ENCODE measurements at regions not wholly inside any gene's neighbourhood (a gene's known extent, or its start where the extent isn't known, plus 50 kb on each side); places are given as distances from the start of the nearest gene placed in this dataset.
"Not testable (repeated sequence)": the region's sequence is repeated elsewhere in the genome, so short reads cannot be mapped to it uniquely, and the experiment has no call there.

- H3K9me3 Mint-ChIP-seq; H3K27ac Mint-ChIP-seq; H3K4me1 Mint-ChIP-seq; H3K27me3 Mint-ChIP-seq (ENCODE audit: low read depth); DNase-seq (ENCODE audit: low spot score in 2 of 2, unreplicated experiment in 2 of 2); H3K36me3 Mint-ChIP-seq; H3K4me3 Mint-ChIP-seq: not testable (repeated sequence)
Observed at GRCh38 chr14:19216480-19216879, 217.7 kb downstream of the POTEG start.

- not testable (repeated sequence) for H3K36me3 Mint-ChIP-seq; H3K9me3 Mint-ChIP-seq; H3K27ac Mint-ChIP-seq; H3K4me3 Mint-ChIP-seq; H3K27me3 Mint-ChIP-seq (ENCODE audit: low read depth); DNase-seq (ENCODE audit: low spot score in 2 of 2, unreplicated experiment in 2 of 2); H3K4me1 Mint-ChIP-seq
Observed at GRCh38 chr14:19219423-19219822, 214.7 kb downstream of the POTEG start.

DNA sequence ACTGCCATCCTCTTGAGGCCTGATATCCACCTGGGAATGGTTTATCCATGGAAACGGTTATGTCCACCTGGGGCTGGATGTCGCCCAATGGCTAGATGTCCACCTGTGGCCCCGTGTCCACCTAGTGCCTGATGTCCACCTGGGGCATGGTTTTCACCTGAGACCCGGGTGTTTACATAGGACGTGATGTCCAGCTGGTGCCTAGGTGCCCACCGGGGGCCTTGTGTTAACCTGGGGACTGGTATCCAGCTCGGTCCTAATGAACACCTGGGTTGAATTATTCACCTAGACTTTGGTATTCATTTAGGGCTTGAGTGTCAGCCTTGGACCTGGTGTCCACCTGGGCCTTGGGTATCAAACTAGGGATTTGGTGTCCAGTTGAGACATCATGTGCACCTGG, 202.7 kb downstream of the POTEG start:
- not testable (repeated sequence) for DNase-seq (ENCODE audit: low spot score in 2 of 2, unreplicated experiment in 2 of 2); H3K36me3 Mint-ChIP-seq; H3K27ac Mint-ChIP-seq; H3K4me3 Mint-ChIP-seq; H3K9me3 Mint-ChIP-seq; H3K4me1 Mint-ChIP-seq; H3K27me3 Mint-ChIP-seq (ENCODE audit: low read depth)

DNA sequence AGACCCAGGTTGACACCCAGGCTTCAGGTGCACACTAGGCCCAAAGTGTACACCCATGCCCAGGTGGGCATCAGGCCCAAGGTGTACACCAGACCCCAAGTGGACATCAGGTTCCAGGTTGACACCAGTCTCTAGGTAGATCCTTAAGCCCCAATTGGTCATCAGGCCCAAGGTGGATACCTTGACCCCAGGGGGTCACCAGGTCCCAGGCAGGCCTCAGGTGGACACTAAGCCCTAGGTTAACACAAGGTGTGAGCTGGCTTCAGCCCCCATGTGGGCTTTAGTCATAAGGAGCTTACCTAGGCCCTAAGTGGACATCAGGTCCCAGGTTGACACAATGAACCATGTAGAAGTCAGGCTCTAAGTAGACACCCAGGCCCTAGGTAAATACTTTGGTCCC, 200.1 kb downstream of the POTEG start:
- H3K4me3 Mint-ChIP-seq; DNase-seq (ENCODE audit: low spot score in 2 of 2, unreplicated experiment in 2 of 2); H3K4me1 Mint-ChIP-seq; H3K27ac Mint-ChIP-seq; H3K9me3 Mint-ChIP-seq; H3K27me3 Mint-ChIP-seq (ENCODE audit: low read depth); H3K36me3 Mint-ChIP-seq: not testable (repeated sequence)

GRCh38 chr14:19237656-19238055, 196.5 kb downstream of the POTEG start:
- not testable (repeated sequence) for H3K9me3 Mint-ChIP-seq; H3K27ac Mint-ChIP-seq; H3K4me3 Mint-ChIP-seq; H3K4me1 Mint-ChIP-seq; H3K27me3 Mint-ChIP-seq (ENCODE audit: low read depth); H3K36me3 Mint-ChIP-seq; DNase-seq (ENCODE audit: low spot score in 2 of 2, unreplicated experiment in 2 of 2)

- not testable (repeated sequence) for H3K9me3 Mint-ChIP-seq; DNase-seq (ENCODE audit: low spot score in 2 of 2, unreplicated experiment in 2 of 2); H3K27ac Mint-ChIP-seq; H3K27me3 Mint-ChIP-seq (ENCODE audit: low read depth); H3K36me3 Mint-ChIP-seq; H3K4me3 Mint-ChIP-seq; H3K4me1 Mint-ChIP-seq
Observed at GRCh38 chr14:19238584-19238983, 195.6 kb downstream of the POTEG start.

DNA sequence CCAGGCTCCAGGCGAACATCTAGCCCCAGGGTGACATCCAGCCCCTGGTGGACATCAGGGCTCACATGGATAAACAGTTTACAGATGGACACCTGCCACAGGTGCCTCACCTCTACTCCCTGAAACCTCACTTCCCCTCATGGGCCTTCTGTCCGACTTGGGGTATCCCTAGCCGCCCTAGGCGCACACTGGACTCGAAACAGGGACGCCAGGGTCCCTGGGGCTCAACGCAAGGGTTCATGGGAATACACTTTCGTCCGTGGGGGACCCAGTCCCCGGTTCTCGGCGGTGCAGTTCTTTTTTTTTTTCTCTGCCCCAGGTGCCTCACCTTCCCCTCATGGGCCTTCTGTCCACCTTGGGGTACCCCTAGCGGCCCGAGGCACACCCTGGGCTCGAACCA, 194.2 kb downstream of the POTEG start:
- H3K4me3 Mint-ChIP-seq; H3K9me3 Mint-ChIP-seq; DNase-seq (ENCODE audit: low spot score in 2 of 2, unreplicated experiment in 2 of 2); H3K4me1 Mint-ChIP-seq; H3K27me3 Mint-ChIP-seq (ENCODE audit: low read depth); H3K27ac Mint-ChIP-seq; H3K36me3 Mint-ChIP-seq: not testable (repeated sequence)

DNA sequence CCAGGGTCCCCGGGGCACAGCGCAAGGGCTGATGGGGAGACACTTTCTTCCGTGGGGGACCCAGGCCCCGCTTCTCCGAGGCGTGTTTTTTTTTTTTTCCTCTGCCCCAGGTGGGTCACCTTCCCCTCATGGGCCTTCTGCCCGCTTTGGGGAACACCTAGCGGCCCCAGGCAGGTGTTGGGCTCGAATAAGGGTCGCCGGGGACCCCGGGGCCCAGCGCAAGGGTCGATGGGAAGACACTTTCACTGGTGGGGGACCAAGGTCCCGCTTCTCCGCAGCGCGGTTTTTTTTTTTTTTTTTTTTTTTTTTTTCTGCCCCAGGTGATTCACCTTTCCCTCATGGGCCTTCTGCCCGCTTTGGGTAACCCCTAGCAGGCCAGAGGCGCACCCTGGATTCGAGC, 193.8 kb downstream of the POTEG start:
- H3K4me3 Mint-ChIP-seq; H3K27me3 Mint-ChIP-seq (ENCODE audit: low read depth); H3K27ac Mint-ChIP-seq; H3K4me1 Mint-ChIP-seq; H3K36me3 Mint-ChIP-seq; H3K9me3 Mint-ChIP-seq; DNase-seq (ENCODE audit: low spot score in 2 of 2, unreplicated experiment in 2 of 2): not testable (repeated sequence)

DNA sequence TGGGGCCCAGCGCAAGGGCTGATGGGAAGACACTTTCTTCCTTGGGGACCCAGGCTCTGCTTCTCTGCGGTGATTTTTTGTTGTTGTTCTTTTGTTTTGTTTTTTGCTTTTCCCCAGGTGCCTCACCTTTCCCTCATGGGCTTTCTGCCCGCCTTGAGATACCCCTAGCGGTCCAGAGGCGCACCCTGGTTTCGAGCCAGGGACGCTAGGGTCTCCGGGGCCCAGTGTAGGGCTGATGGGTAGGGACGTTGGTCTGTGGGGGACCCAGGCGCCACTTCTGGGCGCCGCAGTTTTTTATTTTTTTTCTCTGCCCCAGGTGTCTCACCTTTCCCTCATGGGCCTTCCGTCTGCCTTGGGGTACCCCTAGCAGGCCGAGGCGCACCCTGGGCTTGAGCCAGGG, 192.7 kb downstream of the POTEG start:
- not testable (repeated sequence) for H3K4me3 Mint-ChIP-seq; H3K4me1 Mint-ChIP-seq; H3K36me3 Mint-ChIP-seq; DNase-seq (ENCODE audit: low spot score in 2 of 2, unreplicated experiment in 2 of 2); H3K27me3 Mint-ChIP-seq (ENCODE audit: low read depth); H3K9me3 Mint-ChIP-seq; H3K27ac Mint-ChIP-seq

DNA sequence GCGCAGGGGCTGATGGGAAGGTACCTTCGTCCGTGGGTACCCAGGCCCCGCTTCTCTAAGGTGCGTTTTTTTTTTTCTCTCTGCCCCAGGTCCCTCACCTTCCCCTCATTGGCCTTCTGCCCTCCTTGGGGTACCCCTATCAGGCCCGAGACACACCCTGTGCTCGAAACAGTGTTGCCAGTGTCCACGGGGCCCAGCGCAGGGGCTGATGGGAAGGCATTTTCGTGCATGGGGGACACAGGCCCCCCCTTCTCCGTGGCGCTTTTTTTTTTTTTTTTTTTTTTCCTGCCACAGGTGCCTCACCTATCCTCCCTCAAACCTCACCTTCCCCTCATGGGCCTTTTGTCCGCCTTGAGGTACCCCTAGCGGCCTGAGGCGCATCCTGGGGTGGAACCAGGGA, 191.6 kb downstream of the POTEG start:
- DNase-seq (ENCODE audit: low spot score in 2 of 2, unreplicated experiment in 2 of 2); H3K27me3 Mint-ChIP-seq (ENCODE audit: low read depth); H3K4me3 Mint-ChIP-seq; H3K4me1 Mint-ChIP-seq; H3K9me3 Mint-ChIP-seq; H3K36me3 Mint-ChIP-seq; H3K27ac Mint-ChIP-seq: not testable (repeated sequence)

GRCh38 chr14:19266908-19267307, 167.2 kb downstream of the POTEG start:
- DNase-seq (ENCODE audit: low spot score in 2 of 2, unreplicated experiment in 2 of 2); H3K9me3 Mint-ChIP-seq; H3K4me1 Mint-ChIP-seq; H3K36me3 Mint-ChIP-seq; H3K27ac Mint-ChIP-seq; H3K4me3 Mint-ChIP-seq; H3K27me3 Mint-ChIP-seq (ENCODE audit: low read depth): not testable (repeated sequence)

DNA sequence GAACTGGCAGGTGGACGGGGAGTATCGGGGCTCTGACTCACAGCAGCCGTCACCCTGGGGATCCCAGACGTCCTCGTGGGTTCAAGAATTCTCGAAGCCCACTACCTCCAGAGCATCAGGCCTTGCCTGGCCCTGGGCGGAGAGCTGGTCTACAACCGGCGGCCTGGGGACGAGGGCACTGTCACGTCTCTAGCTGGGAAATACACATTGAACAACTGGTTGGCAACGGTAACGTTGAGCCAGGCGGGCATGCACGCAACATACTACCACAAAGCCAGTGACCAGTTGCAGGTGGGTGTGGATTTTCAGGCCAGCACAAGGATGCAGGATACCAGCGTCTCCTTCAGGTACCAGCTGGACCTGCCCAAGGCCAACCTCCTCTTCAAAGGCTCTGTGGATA, 166.5 kb downstream of the POTEG start:
- peak in 1 of 2 experiments; percentile 21 for DNase-seq (ENCODE audit: low spot score in 2 of 2, unreplicated experiment in 2 of 2)
- H3K36me3 Mint-ChIP-seq; H3K27me3 Mint-ChIP-seq (ENCODE audit: low read depth); H3K27ac Mint-ChIP-seq; H3K4me1 Mint-ChIP-seq; H3K9me3 Mint-ChIP-seq; H3K4me3 Mint-ChIP-seq: not testable (repeated sequence)

DNA sequence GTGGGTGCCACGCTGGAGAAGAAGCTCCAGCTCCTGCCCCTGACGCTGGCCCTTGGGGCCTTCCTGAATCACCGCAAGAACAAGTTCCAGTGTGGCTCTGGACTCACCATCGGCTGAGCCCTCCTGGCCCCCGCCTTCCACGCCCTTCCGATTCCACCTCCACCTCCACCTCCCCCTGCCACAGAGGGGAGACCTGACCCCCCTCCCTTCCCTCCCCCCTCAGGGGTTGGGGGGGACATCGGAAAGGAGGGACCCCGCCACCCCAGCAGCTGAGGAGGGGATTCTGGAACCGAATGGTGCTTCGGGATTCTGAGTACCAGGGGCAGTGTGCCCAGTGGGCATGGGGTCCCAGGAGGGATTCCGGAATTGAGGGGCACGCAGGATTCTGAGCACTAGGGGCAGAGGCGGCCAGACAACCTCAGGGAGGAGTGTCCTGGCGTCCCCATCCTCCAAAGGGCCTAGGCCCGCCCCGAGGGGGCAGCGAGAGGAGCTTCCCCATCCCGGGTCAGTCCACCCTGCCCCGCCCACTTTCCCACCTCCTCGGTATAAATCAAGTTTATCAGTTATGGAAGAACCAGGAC, 166.0 kb downstream of the POTEG start:
- H3K4me1 Mint-ChIP-seq; H3K27ac Mint-ChIP-seq; H3K4me3 Mint-ChIP-seq; H3K27me3 Mint-ChIP-seq (ENCODE audit: low read depth); DNase-seq (ENCODE audit: low spot score in 2 of 2, unreplicated experiment in 2 of 2); H3K36me3 Mint-ChIP-seq; H3K9me3 Mint-ChIP-seq: not testable (repeated sequence)

GRCh38 chr14:19272235-19272634, 161.9 kb downstream of the POTEG start:
- H3K4me3 Mint-ChIP-seq; H3K36me3 Mint-ChIP-seq; H3K27ac Mint-ChIP-seq; H3K4me1 Mint-ChIP-seq; H3K27me3 Mint-ChIP-seq (ENCODE audit: low read depth); DNase-seq (ENCODE audit: low spot score in 2 of 2, unreplicated experiment in 2 of 2); H3K9me3 Mint-ChIP-seq: not testable (repeated sequence)

GRCh38 chr14:19289669-19290068, 144.5 kb downstream of the POTEG start:
- H3K9me3 Mint-ChIP-seq; DNase-seq (ENCODE audit: low spot score in 2 of 2, unreplicated experiment in 2 of 2); H3K4me1 Mint-ChIP-seq; H3K27me3 Mint-ChIP-seq (ENCODE audit: low read depth); H3K4me3 Mint-ChIP-seq; H3K27ac Mint-ChIP-seq; H3K36me3 Mint-ChIP-seq: not testable (repeated sequence)

All from mesothelial cell of epicardium (in vitro differentiated cells).